ENCODE measurements at regions not wholly inside any gene's neighbourhood (a gene's known extent, or its start where the extent isn't known, plus 50 kb on each side); places are given as distances from the start of the nearest gene placed in this dataset.

- no peaks in the 10 kb centered on the region for H3K36me3 Mint-ChIP-seq
- H3K4me3 Mint-ChIP-seq = peak overlapping the region; percentile 64
- ATAC-seq = no peak
Measured at GRCh38 chr22:46045459-46046298, 68.7 kb upstream of the WNT7B start.

GRCh38 chr22:46046299-46046685, 69.3 kb upstream of the WNT7B start:
- Mint-ChIP-seq H3K4me3 (no peak overlapping the region), H3K36me3 (no peaks in the 10 kb centered on the region), H3K27ac (no peak overlapping the region), H3K9me3 (no peaks in the 10 kb centered on the region), H3K27me3 (ENCODE audit: low read depth) (peaks cover 36% of the 10 kb centered on the region), H3K4me1 (peaks cover 14% of the 10 kb centered on the region)
- DNase-seq (ENCODE audit: low spot score) (peak; percentile 4), ATAC-seq (no peak)
- CTCF ChIA-PET = interaction anchor here (6.2 kb wide), 1 partner anchor 39 kb away, joined by 56 read pairs; no protein-coding TSS in a partner anchor
- POLR2A ChIA-PET = no interaction called here
- TF ChIP-seq CTCF (IDR thresholded peaks at IDR 0.05) (no peak), IRF2 (CRISPR knock-in tag; IDR thresholded peaks at IDR 0.05; ENCODE audit: borderline replicate concordance, low read depth) (no peak)

More at GRCh38 chr22:46045459-46046298, 68.7 kb upstream of the WNT7B start:
- TF ChIP-seq E2F5 (CRISPR knock-in tag; IDR thresholded peaks at IDR 0.05) (no peak), ZNF263 (CRISPR knock-in tag; IDR thresholded peaks at IDR 0.05; ENCODE audit: low read depth) (no peak), PREB (CRISPR knock-in tag; IDR thresholded peaks at IDR 0.05; ENCODE audit: borderline replicate concordance) (no peak), JUN (CRISPR knock-in tag; IDR thresholded peaks at IDR 0.05) (no peak), MXD4 (CRISPR knock-in tag; IDR thresholded peaks at IDR 0.05; ENCODE audit: borderline replicate concordance) (no peak), FOXK1 (CRISPR knock-in tag; IDR thresholded peaks at IDR 0.05) (no peak), ZSCAN18 (CRISPR knock-in tag; IDR thresholded peaks at IDR 0.05) (no peak)
- H3K27ac Mint-ChIP-seq = no peak overlapping the region
- peak; percentile 13 for DNase-seq (ENCODE audit: low spot score)
- H3K27me3 Mint-ChIP-seq (ENCODE audit: low read depth) = peaks cover 36% of the 10 kb centered on the region
- H3K4me1 Mint-ChIP-seq = peaks cover 14% of the 10 kb centered on the region
- no peaks in the 10 kb centered on the region for H3K9me3 Mint-ChIP-seq
- CTCF ChIA-PET = interaction anchor here (1.0 to 6.2 kb wide), 6 partner anchors 10 to 71 kb away, joined by 3 to 56 read pairs (median 8); no protein-coding TSS in a partner anchor
- POLR2A ChIA-PET = no interaction called here

- no peak for ATAC-seq
- Mint-ChIP-seq H3K4me3 (no peak overlapping the region), H3K27ac (no peak overlapping the region), H3K4me1 (peaks cover 14% of the 10 kb centered on the region), H3K27me3 (ENCODE audit: low read depth) (peaks cover 36% of the 10 kb centered on the region), H3K9me3 (no peaks in the 10 kb centered on the region), H3K36me3 (no peaks in the 10 kb centered on the region)
- POLR2A ChIA-PET = no interaction called here
- peak; percentile 7 for DNase-seq (ENCODE audit: low spot score)
- TF ChIP-seq TCF7 (CRISPR knock-in tag; IDR thresholded peaks at IDR 0.05; ENCODE audit: low read depth) (no peak), NR3C1 (CRISPR knock-in tag; conservative IDR thresholded peaks at IDR 0.05; ENCODE audit: low read depth) (no peak), CTCF (IDR thresholded peaks at IDR 0.05) (no peak), ZNF121 (CRISPR knock-in tag; IDR thresholded peaks at IDR 0.05) (no peak), JUN (CRISPR knock-in tag; IDR thresholded peaks at IDR 0.05) (no peak), GABPB1 (CRISPR knock-in tag; IDR thresholded peaks at IDR 0.05) (no peak), ERG (CRISPR knock-in tag; IDR thresholded peaks at IDR 0.05) (no peak), MLX (CRISPR knock-in tag; IDR thresholded peaks at IDR 0.05) (no peak), TEAD1 (CRISPR knock-in tag; IDR thresholded peaks at IDR 0.05) (no peak), RORB (CRISPR knock-in tag; IDR thresholded peaks at IDR 0.05) (no peak), ZNF232 (CRISPR knock-in tag; IDR thresholded peaks at IDR 0.05) (no peak)
- CTCF ChIA-PET = interaction anchor here (0.6 to 2.2 kb wide), 4 partner anchors 34 to 436 kb away, joined by 3 to 14 read pairs (median 4); no protein-coding TSS in a partner anchor
Measured at GRCh38 chr22:46047226-46047625, 70.3 kb upstream of the WNT7B start.
